Testis (tissue), 2 donors: ENCODE measurements at regions not wholly inside any gene's neighbourhood (a gene's known extent, or its start where the extent isn't known, plus 50 kb on each side); places are given as distances from the start of the nearest gene placed in this dataset.

Source experiments
- CTCF ChIP-seq, 3 experiments: fragments of 450-650 bp in 2 of 3; fragments of 200-600 bp in 1 of 3; sonication (generic) in 1 of 3; IDR thresholded peaks; one replicate each; pipeline ENCODE4 v1.5.1; 2016 to 2019; ENCODE audit warnings: antibody characterized with exemption in 3 of 3, mild to moderate bottlenecking in 2 of 3, moderate library complexity in 1 of 3
- POLR2A ChIP-seq: fragments of 450-650 bp; IDR thresholded peaks from one replicate; pipeline ENCODE4 v1.6.1; 2017; ENCODE audit warnings: antibody characterized with exemption, mild to moderate bottlenecking, moderate library complexity

GRCh38 chr5:60147791-60148190 is 254.3 kb upstream of the PDE4D start:
- TF ChIP-seq CTCF (IDR thresholded peaks at IDR 0.05): no peak
- TF ChIP-seq POLR2A: no peak
